Stimulated activated CD4-positive, alpha-beta T cell treated with anti-CD3 and anti-CD28 coated beads, Interleukin-15, amount 100 ng/mL, for 48 hours (primary cell): ENCODE measurements at regions not wholly inside any gene's neighbourhood (a gene's known extent, or its start where the extent isn't known, plus 50 kb on each side); places are given as distances from the start of the nearest gene placed in this dataset.
"Not testable (repeated sequence)": the region's sequence is repeated elsewhere in the genome, so short reads cannot be mapped to it uniquely, and the experiment has no call there.

Source experiments
- DNase-seq, 2 donors: peaks; one replicate each; pipeline ENCODE4 v3.0.0-alpha.2; 2020; ENCODE audit warnings: low read depth in 2 of 2

- no peak for DNase-seq
Measured at GRCh38 chrX:137198040-137198439, 164.2 kb upstream of the GPR101 start.

- no peak for DNase-seq
Measured at GRCh38 chrX:137195991-137196390, 162.2 kb upstream of the GPR101 start.

GRCh38 chrX:137195296-137195695 lies 161.5 kb upstream of the GPR101 start:
- DNase-seq: no peak

DNA sequence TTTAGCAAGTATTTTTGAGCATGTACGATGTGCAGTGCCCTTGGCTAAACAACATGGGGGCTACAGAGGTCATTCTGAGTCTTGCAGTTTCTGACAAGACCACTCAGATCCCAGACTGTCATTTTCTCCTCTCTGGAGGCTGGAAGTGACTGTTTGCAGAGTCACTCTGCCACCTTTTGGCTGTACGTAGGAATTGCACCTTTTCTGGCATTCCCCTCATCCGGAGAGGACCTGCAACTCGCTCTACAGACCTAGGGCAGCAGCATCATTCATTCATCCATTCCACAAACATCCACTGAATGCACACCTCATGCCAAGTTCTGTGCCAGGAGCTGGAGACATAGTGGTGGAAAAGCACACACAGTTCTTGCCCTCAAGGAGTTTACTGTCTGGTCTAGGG lies 160.4 kb upstream of the GPR101 start:
- DNase-seq: peak in 1 of 2 donors; percentile 5

- no peak for DNase-seq
Measured at GRCh38 chrX:137187540-137187939, 153.7 kb upstream of the GPR101 start.

DNA sequence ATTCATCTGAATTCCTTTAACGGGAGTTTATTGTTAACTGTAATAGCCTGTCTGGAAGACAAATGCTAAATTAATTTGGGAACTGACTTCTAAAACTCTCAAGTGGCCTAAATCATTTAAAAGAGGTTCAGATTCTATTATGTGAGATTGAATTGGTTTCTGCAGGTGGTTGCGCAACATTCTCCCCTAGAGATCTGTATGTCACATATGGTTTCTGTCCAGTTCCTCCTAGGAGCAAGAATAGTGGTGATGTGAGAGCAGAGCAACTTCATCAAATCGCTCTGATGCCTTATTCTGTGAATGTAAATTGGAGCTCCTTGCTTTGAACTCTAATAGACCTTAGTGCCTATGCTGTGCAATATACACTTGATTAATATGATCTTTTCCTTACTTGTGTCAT lies 144.6 kb upstream of the GPR101 start:
- DNase-seq: no peak

GRCh38 chrX:137172317-137172948 lies 138.6 kb upstream of the GPR101 start:
- DNase-seq: no peak

DNA sequence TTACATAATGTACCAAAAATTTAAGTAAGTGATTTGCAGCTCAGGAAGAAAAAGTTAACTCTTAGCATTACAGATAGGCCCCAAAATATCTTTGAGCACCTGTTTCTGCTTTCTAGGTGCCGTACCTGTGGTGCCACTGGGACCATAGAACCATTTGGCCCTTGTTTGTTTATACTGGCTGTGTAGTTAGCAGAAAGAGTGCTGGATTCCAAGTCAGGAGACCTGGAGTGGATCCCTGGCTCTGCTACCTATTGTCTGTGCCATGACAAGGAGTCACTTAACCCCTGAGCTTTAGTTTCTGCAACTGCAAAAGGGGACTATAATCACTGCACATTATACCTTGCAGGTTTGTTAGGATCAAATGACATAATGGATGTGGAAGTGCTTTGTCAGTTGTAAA lies 137.8 kb upstream of the GPR101 start:
- DNase-seq: no peak

DNA sequence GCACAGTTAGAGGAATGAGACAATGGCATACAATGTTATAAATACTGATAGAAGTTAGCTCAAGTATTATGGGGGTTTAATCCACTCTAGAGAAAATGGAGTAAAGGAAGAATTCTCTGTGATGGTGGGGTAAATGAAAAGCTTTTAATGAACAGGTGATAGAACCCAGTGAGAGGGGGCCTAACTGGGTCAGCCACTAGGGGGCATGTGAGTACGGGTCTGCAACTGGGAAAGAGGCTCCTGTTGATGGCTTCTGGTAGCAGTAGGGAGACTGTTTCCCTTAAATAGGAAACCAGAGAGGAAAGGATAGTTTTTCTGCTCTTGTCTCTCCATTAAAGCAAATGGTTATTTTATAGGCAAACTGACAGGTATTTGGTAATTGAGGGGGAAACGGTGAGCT lies 132.8 kb upstream of the GPR101 start:
- peak in 1 of 2 donors; percentile 3 for DNase-seq

GRCh38 chrX:137164329-137164728 lies 130.5 kb upstream of the GPR101 start:
- no peak for DNase-seq

DNA sequence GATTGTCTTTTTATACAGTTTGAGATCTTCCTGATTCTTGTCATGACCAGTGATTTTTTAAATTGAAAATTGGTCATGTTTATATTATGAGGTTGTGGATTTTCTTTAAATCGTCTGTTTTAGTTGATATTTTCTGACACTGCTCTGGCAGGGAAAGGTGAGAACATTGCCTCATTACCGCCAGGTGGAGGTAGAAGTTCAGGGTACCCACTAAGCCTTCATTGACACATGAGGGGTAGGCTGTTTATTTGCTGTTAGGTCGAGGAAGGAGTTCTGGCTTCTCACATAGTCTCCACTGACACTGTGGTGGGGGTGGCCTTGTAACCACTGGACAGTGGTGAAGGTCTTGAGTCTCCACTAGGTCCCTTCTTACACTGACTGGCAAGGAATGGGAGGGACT lies 117.6 kb upstream of the GPR101 start:
- no peak for DNase-seq

- no peak for DNase-seq
Measured at GRCh38 chrX:137143864-137144263, 110.1 kb upstream of the GPR101 start.

- not testable (repeated sequence) for DNase-seq
Measured at GRCh38 chrX:137122651-137123050, 88.9 kb upstream of the GPR101 start.

- no peak for DNase-seq
Measured at GRCh38 chrX:137119049-137119448, 85.3 kb upstream of the GPR101 start.

GRCh38 chrX:137118536-137118935 lies 84.7 kb upstream of the GPR101 start:
- no peak for DNase-seq

DNA sequence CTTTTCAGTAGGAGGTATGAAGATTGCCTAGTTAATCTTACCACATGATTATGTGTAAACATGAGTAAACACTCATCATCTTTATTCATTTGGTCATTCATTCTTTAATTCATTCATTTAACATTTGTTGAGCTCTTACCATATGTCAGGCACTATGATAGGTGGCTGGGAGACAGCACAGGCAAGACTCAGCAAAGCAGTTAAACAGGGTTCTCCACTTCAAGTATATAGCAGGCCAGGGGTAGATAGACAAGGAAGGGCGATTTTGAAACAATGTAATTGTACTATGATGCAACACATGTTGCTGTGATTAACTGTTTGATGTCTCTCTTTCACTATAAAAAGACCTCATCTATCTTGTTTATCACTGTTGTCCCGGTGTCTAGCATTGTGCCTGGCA lies 84.3 kb upstream of the GPR101 start:
- DNase-seq: no peak

GRCh38 chrX:137107877-137108276 lies 74.1 kb upstream of the GPR101 start:
- not testable (repeated sequence) for DNase-seq

DNA sequence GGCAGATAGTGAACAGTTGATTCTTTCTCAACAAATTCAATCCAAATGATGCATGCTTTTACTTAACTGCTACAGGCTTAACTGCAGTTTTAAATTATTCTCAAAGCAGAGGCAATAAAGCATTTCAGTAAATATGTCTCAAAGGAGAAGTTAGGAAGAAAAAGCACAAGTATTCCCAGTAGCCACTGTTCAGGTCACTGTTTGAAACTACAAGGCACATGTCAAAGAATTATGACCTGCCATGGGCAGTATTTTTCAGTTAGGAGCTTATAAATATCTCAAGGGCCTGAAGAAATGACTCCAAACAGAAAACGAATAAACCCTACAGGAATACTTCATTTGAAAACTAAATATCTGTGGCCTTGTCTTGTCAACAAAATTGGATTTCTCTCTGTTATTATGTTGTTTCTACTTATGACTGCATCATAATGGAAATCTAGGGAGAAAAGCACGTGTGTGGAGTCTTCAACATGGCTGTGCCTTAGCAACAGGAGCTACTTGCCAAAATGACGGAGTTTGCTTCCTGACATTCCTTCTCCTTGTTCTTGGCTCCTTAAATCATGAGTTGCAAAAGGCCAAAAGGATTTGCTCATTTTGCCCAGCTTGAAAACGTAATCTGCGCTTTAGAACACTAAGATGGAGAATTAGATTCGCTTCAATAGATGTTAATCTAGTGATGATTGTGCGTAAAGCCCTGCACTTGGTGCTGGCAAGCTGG lies 67.6 kb upstream of the GPR101 start:
- no peak for DNase-seq
